SU-DHL-6 (cell line): ENCODE measurements at regions not wholly inside any gene's neighbourhood (a gene's known extent, or its start where the extent isn't known, plus 50 kb on each side); places are given as distances from the start of the nearest gene placed in this dataset.
A peak's percentile ranks its signal among the peaks of the same experiment; 100 is the strongest.

Experiments
- H2AFZ ChIP-seq: fragments of 200-600 bp; sonication (generic); 2 replicates; pipeline ENCODE4 v1.6.1; 2014; ENCODE audit warnings: low read depth, mild to moderate bottlenecking, moderate library complexity, mixed read lengths, antibody characterized with exemption, low read length; ENCODE audit not compliant: severe bottlenecking
- H3F3A ChIP-seq: fragments of 200-600 bp; shearing (Covaris generic); 2 replicates; pipeline ENCODE4 v1.6.0; 2016; ENCODE audit warnings: antibody characterized with exemption, mild to moderate bottlenecking; ENCODE audit not compliant: insufficient read depth
- H3K27ac ChIP-seq: fragments of 200-600 bp; sonication (generic); 2 replicates; pipeline ENCODE4 v1.5.1; 2016; ENCODE audit warnings: low read depth, mild to moderate bottlenecking, low read length, moderate library complexity, mixed read lengths
- H3K27me3 ChIP-seq: fragments of 200-600 bp; sonication (generic), shearing (Covaris generic); 2 replicates; pipeline ENCODE4 v1.6.0; 2014; ENCODE audit warnings: mild to moderate bottlenecking, low read length
- H3K36me3 ChIP-seq: fragments of 200-600 bp; sonication (generic); 2 replicates; pipeline ENCODE4 v1.6.1; 2014; ENCODE audit warnings: mild to moderate bottlenecking, low read length, mixed read lengths
- H3K4me2 ChIP-seq: fragments of 300-600, 200-600 bp; shearing (Covaris generic), sonication (generic); 2 replicates; pipeline ENCODE4 v1.6.0; 2014; ENCODE audit warnings: low read length, low read depth, mild to moderate bottlenecking; ENCODE audit not compliant: poor library complexity, severe bottlenecking
- H3K4me3 ChIP-seq: fragments of 200-600 bp; sonication (generic); 2 replicates; pipeline ENCODE4 v1.5.1; 2014; ENCODE audit warnings: antibody characterized with exemption, low read length, mild to moderate bottlenecking, mixed read lengths; ENCODE audit not compliant: insufficient read depth, poor library complexity, severe bottlenecking
- H3K79me2 ChIP-seq: fragments of 200-600 bp; sonication (generic); 2 replicates; pipeline ENCODE4 v1.6.1; 2014; ENCODE audit warnings: mild to moderate bottlenecking, low read length, moderate library complexity; ENCODE audit not compliant: insufficient read depth
- H3K9ac ChIP-seq: fragments of 200-600 bp; sonication (generic); 2 replicates; pipeline ENCODE4 v1.7.0; 2014; ENCODE audit warnings: mild to moderate bottlenecking, low read length
- H3K9me2 ChIP-seq: fragments of 200-600 bp; sonication (generic); replicated peaks from 2 replicates; pipeline ENCODE4 v1.6.1; 2014; ENCODE audit warnings: low read length; ENCODE audit not compliant: insufficient read depth
- H3K9me3 ChIP-seq: fragments of 200-600 bp; sonication (generic); 2 replicates; pipeline ENCODE4 v1.6.1; 2014; ENCODE audit warnings: low read length, mixed read lengths; ENCODE audit not compliant: insufficient read depth
- H4K20me1 ChIP-seq: fragments of 200-600 bp; sonication (generic); 2 replicates; pipeline ENCODE4 v1.6.1; 2014; ENCODE audit warnings: low read depth, mild to moderate bottlenecking, antibody characterized with exemption, low read length, moderate library complexity, mixed read lengths
- CTCF ChIP-seq: fragments of 200-600 bp; sonication (generic); IDR thresholded peaks from one replicate; pipeline ENCODE4 v1.5.1; 2017; ENCODE audit warnings: antibody characterized with exemption, mild to moderate bottlenecking, low read length, moderate library complexity; ENCODE audit not compliant: insufficient read depth, poor library complexity, severe bottlenecking
- EZH2phosphoT487 ChIP-seq: fragments of 200-600 bp; sonication (generic), shearing (Covaris generic); conservative IDR thresholded peaks from 2 replicates; pipeline ENCODE4 v1.6.1; 2018; ENCODE audit warnings: mild to moderate bottlenecking, antibody characterized with exemption, low read length, moderate library complexity, mixed read lengths

GRCh38 chr2:6089474-6089873 is 397.3 kb downstream of the SOX11 start:
- no peak for TF ChIP-seq CTCF
- no peak for TF ChIP-seq EZH2phosphoT487
- H4K20me1 ChIP-seq: no peaks in the 10 kb centered on the region
- no peak overlapping the region for H2AFZ ChIP-seq
- no peaks in the 10 kb centered on the region for H3K9me2 ChIP-seq
- H3K79me2 ChIP-seq: no peaks in the 10 kb centered on the region
- H3K36me3 ChIP-seq: no peaks in the 10 kb centered on the region
- no peak overlapping the region for H3K27ac ChIP-seq
- no peaks in the 10 kb centered on the region for H3K27me3 ChIP-seq
- H3K9ac ChIP-seq: no peak overlapping the region
- no peaks in the 10 kb centered on the region for H3K9me3 ChIP-seq
- H3K4me3 ChIP-seq: no peak overlapping the region
- no peaks in the 10 kb centered on the region for H3F3A ChIP-seq
- H3K4me2 ChIP-seq: no peak overlapping the region

DNA sequence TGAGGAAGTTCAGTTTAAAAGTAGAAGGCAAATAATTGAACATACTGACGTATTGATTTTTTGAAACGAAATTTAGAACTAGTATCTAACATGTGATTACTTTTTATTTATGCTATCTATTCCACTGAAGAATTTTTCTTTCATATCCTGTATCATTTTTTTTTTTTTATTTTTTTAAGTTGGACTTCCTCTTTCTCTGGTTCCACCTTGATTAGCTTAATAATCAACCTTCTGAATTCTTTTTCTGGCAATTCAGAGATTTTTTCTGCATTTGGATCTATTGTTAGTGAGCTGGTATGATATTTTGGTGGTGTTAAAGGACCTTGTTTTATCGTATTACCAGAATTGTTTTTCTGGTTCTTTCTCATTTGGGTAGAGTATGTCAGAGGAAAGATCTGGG is 411.2 kb downstream of the SOX11 start:
- Histone ChIP-seq H3K36me3 (no peaks in the 10 kb centered on the region), H2AFZ (peak overlapping the region; percentile 85), H4K20me1 (no peaks in the 10 kb centered on the region), H3K79me2 (no peaks in the 10 kb centered on the region), H3K27ac (no peak overlapping the region), H3K9me3 (no peaks in the 10 kb centered on the region), H3K9me2 (no peaks in the 10 kb centered on the region), H3K4me3 (no peak overlapping the region), H3K9ac (no peak overlapping the region), H3K27me3 (no peaks in the 10 kb centered on the region), H3F3A (no peaks in the 10 kb centered on the region), H3K4me2 (no peak overlapping the region)
- TF ChIP-seq CTCF (no peak), EZH2phosphoT487 (no peak)

GRCh38 chr2:6103949-6104348 is 411.8 kb downstream of the SOX11 start:
- peak overlapping the region; percentile 85 for H2AFZ ChIP-seq
- TF ChIP-seq EZH2phosphoT487: no peak
- peak; percentile 40 for TF ChIP-seq CTCF
- no peaks in the 10 kb centered on the region for H3K79me2 ChIP-seq
- H3F3A ChIP-seq: no peaks in the 10 kb centered on the region
- H3K9me3 ChIP-seq: no peaks in the 10 kb centered on the region
- no peaks in the 10 kb centered on the region for H4K20me1 ChIP-seq
- no peak overlapping the region for H3K4me2 ChIP-seq
- H3K9me2 ChIP-seq: no peaks in the 10 kb centered on the region
- no peaks in the 10 kb centered on the region for H3K36me3 ChIP-seq
- H3K27me3 ChIP-seq: no peaks in the 10 kb centered on the region
- H3K4me3 ChIP-seq: no peak overlapping the region
- no peak overlapping the region for H3K27ac ChIP-seq
- H3K9ac ChIP-seq: no peak overlapping the region
